Kidney (tissue), 13 donors: ENCODE measurements at regions not wholly inside any gene's neighbourhood (a gene's known extent, or its start where the extent isn't known, plus 50 kb on each side); places are given as distances from the start of the nearest gene placed in this dataset.
A peak's percentile ranks its signal among the peaks of the same experiment; 100 is the strongest.

Experiments used
- DNase-seq, 5 donors: peaks; one replicate each; pipeline ENCODE4 v3.0.0-alpha.2; 2013 to 2020
- FAIRE-seq: peaks from 2 replicates; lab custom pipeline; 2012; peaks lifted over from hg19 to GRCh38; lab: Jason Lieb, UNC
- H3K27ac ChIP-seq, 2 donors: one replicate each; pipeline ENCODE4 v1.7.0; 2013; ENCODE audit warnings: low read depth in 2 of 2, low read length in 2 of 2, inconsistent platforms in 1 of 2
- H3K27me3 ChIP-seq: one replicate; pipeline ENCODE4 v1.7.1; 2013; ENCODE audit warnings: low read length, inconsistent platforms; ENCODE audit not compliant: control insufficient read depth, insufficient read depth
- H3K36me3 ChIP-seq, 3 donors: one replicate each; pipeline versions ENCODE4 v1.7.0 to v1.7.1; 2013; ENCODE audit warnings: low read length in 3 of 3, control low read depth in 1 of 3, inconsistent platforms in 1 of 3; ENCODE audit not compliant: insufficient read depth in 3 of 3, control insufficient read depth in 2 of 3
- H3K4me1 ChIP-seq, 3 donors: one replicate each; pipeline versions ENCODE4 v1.7.0 to v1.7.1; 2013; ENCODE audit warnings: low read length in 3 of 3, inconsistent platforms in 1 of 3, low read depth in 1 of 3; ENCODE audit not compliant: control insufficient read depth in 2 of 3, insufficient read depth in 2 of 3
- H3K4me3 ChIP-seq, 3 donors: one replicate each; pipeline versions ENCODE4 v1.7.0 to v1.8.1; 2013; ENCODE audit warnings: low read length in 3 of 3, control low read depth in 1 of 3, inconsistent platforms in 1 of 3
- H3K9ac ChIP-seq, 3 donors: one replicate each; pipeline versions ENCODE4 v1.7.0 to v1.7.1; 2013; ENCODE audit warnings: low read length in 3 of 3, control low read depth in 1 of 3, inconsistent platforms in 1 of 3
- H3K9me3 ChIP-seq, 3 donors: one replicate each; pipeline versions ENCODE4 v1.7.0 to v1.7.1; 2013; ENCODE audit warnings: low read length in 3 of 3, control low read depth in 1 of 3, inconsistent platforms in 1 of 3; ENCODE audit not compliant: control insufficient read depth in 2 of 3, insufficient read depth in 1 of 3
- intact Hi-C: fragments of 100-400 bp; cut with DNase I; formaldehyde crosslinking; loops from one replicate; pipeline ENCODE4 v1.11.1; 2022
- TF ChIP-seq, protein P1 (sequence below): IDR thresholded peaks from 3 replicates; pipeline ENCODE4 v1.5.1; 2012; ENCODE audit warnings: mild to moderate bottlenecking, moderate library complexity, borderline replicate concordance; ENCODE audit not compliant: insufficient read depth; ENCODE audit errors: extremely low read depth
- donor health status: control.
- donor health status: control.
- donor health status: control.
- donor health status: control.
- donor health status: control.
- donor health status: DM: yes; HTN: yes; CAD: no.
- donor health status: Normal renal cell carcinoma (clear cell type).

DNA sequence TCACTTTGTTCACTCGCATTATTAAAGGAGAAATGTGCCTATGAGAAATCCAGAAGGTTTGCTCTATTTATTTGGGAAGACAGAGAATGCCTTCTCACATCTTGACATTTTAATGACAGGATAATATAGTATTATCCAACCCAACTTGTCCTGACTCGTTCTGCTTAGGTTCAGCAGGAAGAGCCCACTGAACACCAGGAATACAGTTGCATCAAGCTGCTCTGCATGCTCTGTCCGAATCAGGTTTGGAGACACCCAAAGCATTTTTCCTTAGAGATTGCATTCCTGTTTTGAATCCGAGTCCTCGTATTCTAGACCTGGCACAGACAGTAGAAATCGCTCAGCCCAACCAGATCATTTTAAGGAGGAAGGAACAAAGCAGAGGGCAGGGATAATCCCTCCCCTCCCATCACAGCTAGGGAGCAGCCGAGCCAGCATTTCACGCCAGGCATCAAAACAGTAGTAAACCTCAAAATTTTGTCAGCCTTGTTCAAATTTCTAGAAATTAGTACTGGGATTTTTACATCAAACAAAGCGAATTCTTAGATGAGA is 837.4 kb upstream of the ID2 start:
- TF ChIP-seq, protein P1, sequence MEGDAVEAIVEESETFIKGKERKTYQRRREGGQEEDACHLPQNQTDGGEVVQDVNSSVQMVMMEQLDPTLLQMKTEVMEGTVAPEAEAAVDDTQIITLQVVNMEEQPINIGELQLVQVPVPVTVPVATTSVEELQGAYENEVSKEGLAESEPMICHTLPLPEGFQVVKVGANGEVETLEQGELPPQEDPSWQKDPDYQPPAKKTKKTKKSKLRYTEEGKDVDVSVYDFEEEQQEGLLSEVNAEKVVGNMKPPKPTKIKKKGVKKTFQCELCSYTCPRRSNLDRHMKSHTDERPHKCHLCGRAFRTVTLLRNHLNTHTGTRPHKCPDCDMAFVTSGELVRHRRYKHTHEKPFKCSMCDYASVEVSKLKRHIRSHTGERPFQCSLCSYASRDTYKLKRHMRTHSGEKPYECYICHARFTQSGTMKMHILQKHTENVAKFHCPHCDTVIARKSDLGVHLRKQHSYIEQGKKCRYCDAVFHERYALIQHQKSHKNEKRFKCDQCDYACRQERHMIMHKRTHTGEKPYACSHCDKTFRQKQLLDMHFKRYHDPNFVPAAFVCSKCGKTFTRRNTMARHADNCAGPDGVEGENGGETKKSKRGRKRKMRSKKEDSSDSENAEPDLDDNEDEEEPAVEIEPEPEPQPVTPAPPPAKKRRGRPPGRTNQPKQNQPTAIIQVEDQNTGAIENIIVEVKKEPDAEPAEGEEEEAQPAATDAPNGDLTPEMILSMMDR = no peak
- Histone ChIP-seq H3K27me3 (no peaks in the 10 kb centered on the region), H3K27ac (no peak overlapping the region), H3K4me1 (no peaks in the 10 kb centered on the region), H3K36me3 (no peaks in the 10 kb centered on the region), H3K9ac (no peak overlapping the region), H3K9me3 (no peaks in the 10 kb centered on the region), H3K4me3 (no peak overlapping the region)
- FAIRE-seq = no peak
- intact Hi-C loops = no loop called here
- no peak for DNase-seq

DNA sequence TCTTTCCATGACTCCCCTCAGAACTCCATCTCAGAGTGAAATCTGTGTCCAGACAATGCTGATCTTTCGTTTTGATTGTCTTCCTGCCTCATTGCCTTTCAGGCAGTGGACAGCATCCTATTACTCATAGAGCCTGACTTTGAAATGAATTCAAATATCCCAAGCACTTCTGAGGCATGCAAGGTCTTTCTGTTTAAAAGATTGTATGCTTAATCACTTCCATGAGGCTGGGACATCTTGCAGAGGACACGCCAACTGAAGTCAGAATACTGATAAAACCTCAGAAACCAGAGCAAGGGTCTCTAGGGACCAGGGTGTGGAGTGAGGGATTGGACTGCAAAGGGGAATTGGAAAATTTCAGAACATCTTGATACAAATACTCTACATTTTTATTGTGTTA is 836.5 kb upstream of the ID2 start:
- Histone ChIP-seq H3K9ac (no peak overlapping the region), H3K27ac (no peak overlapping the region), H3K4me1 (no peaks in the 10 kb centered on the region), H3K4me3 (no peak overlapping the region), H3K36me3 (no peaks in the 10 kb centered on the region), H3K9me3 (no peaks in the 10 kb centered on the region), H3K27me3 (no peaks in the 10 kb centered on the region)
- DNase-seq (no peak), FAIRE-seq (no peak)
- TF ChIP-seq, protein P1 = no peak
- intact Hi-C loops = no loop called here

DNA sequence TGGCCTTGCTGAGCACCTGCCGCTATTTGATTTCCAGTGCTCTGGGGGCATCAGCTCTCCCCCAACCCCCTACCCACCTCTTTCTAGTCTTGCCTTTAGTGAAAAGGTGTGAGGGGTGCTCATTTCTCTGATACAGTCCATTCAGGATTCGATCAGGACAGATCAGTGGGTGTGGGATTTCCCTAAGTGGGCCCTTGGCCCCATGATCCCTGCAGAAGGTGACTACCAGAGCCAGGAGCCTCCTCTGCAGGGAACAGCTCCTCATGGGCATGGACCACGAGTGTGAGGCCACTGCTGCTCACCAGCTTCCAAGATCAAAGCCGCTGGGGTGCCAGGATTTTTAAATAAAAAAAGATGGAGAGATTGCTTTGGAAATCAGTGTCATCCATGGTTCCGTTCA is 835.2 kb upstream of the ID2 start:
- Histone ChIP-seq H3K9ac (no peak overlapping the region), H3K27ac (no peak overlapping the region), H3K9me3 (no peaks in the 10 kb centered on the region), H3K27me3 (no peaks in the 10 kb centered on the region), H3K4me3 (no peak overlapping the region), H3K36me3 (no peaks in the 10 kb centered on the region), H3K4me1 (no peaks in the 10 kb centered on the region)
- FAIRE-seq (no peak), DNase-seq (peak in 1 of 5 donors; percentile 35)
- TF ChIP-seq, protein P1 = no peak
- intact Hi-C loops = no loop called here

DNA sequence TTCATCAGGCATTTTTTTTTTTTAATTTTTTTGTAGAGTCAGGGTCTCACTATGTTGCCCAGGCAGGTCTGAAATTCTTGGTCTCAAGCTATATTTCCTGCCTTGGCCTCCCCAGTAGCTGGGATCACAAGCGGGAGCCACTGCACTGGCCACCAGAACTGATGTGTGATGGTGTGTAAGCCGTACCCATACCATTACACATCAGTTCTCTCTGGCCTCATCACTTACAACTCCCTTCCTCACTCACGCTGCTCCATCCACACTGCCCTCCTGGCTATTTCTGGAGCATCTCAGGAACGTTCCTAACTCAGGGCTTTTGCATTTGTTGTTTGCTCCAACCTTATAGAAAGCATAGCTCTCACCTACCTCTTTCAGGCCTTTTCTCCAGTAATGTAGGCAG is 834.5 kb upstream of the ID2 start:
- Histone ChIP-seq H3K9me3 (no peaks in the 10 kb centered on the region), H3K4me3 (no peak overlapping the region), H3K27me3 (no peaks in the 10 kb centered on the region), H3K9ac (no peak overlapping the region), H3K36me3 (no peaks in the 10 kb centered on the region), H3K4me1 (no peaks in the 10 kb centered on the region), H3K27ac (no peak overlapping the region)
- TF ChIP-seq, protein P1 = no peak
- DNase-seq = no peak
- no peak for FAIRE-seq
- intact Hi-C loops = no loop called here
